Endodermal cell (in vitro differentiated cells): ENCODE measurements at regions not wholly inside any gene's neighbourhood (a gene's known extent, or its start where the extent isn't known, plus 50 kb on each side); places are given as distances from the start of the nearest gene placed in this dataset.
A peak's percentile ranks its signal among the peaks of the same experiment; 100 is the strongest.

Source experiments
- DNase-seq: peaks from one replicate; pipeline ENCODE4 v3.0.0-alpha.2; 2017
- H3K27ac ChIP-seq: 2 replicates; pipeline ENCODE4 v1.5.1; 2013; ENCODE audit warnings: mild to moderate bottlenecking, low read depth, low read length, moderate library complexity
- H3K27me3 ChIP-seq: 2 replicates; pipeline ENCODE4 v1.6.1; 2013; ENCODE audit warnings: mild to moderate bottlenecking, low read length, moderate library complexity; ENCODE audit not compliant: insufficient read depth, control insufficient read depth, poor library complexity, severe bottlenecking
- H3K36me3 ChIP-seq: 2 replicates; pipeline ENCODE4 v1.7.0; 2013; ENCODE audit warnings: mild to moderate bottlenecking, low read length, moderate library complexity; ENCODE audit not compliant: control insufficient read depth, insufficient read depth
- H3K4me1 ChIP-seq: one replicate; pipeline ENCODE4 v1.7.0; 2013; ENCODE audit warnings: low read length; ENCODE audit not compliant: control insufficient read depth, insufficient read depth
- H3K4me3 ChIP-seq: 2 replicates; pipeline ENCODE4 v1.5.1; 2013; ENCODE audit warnings: mild to moderate bottlenecking, low read length, moderate library complexity
- H3K9ac ChIP-seq: 2 replicates; pipeline ENCODE4 v1.6.1; 2013; ENCODE audit warnings: mild to moderate bottlenecking, low read length, moderate library complexity; ENCODE audit not compliant: poor library complexity, severe bottlenecking; ENCODE audit errors: extremely low read depth
- H3K9me3 ChIP-seq: 2 replicates; pipeline ENCODE4 v1.6.1; 2013; ENCODE audit warnings: mild to moderate bottlenecking, low read length, moderate library complexity; ENCODE audit not compliant: control insufficient read depth
- H3K27ac Mint-ChIP-seq: 2 replicates; pipeline ENCODE4 v1.8.0; 2020; ENCODE audit warnings: mixed read lengths
- H3K27me3 Mint-ChIP-seq: 2 replicates; pipeline ENCODE4 v1.8.0; 2021; ENCODE audit warnings: mild to moderate bottlenecking, mixed read lengths; ENCODE audit not compliant: insufficient read depth
- H3K36me3 Mint-ChIP-seq: 2 replicates; pipeline ENCODE4 v1.8.0; 2020; ENCODE audit warnings: low read depth, mixed read lengths
- H3K4me1 Mint-ChIP-seq: 2 replicates; pipeline ENCODE4 v1.8.0; 2020; ENCODE audit warnings: mixed read lengths
- H3K4me3 Mint-ChIP-seq: 2 replicates; pipeline ENCODE4 v1.8.0; 2020; ENCODE audit warnings: mild to moderate bottlenecking, moderate library complexity, mixed read lengths
- H3K9me3 Mint-ChIP-seq: 2 replicates; pipeline ENCODE4 v1.8.0; 2020; ENCODE audit warnings: mild to moderate bottlenecking, mixed read lengths
- CTCF ChIP-seq: fragments of 200-600 bp; sonication (generic); conservative IDR thresholded peaks from 2 replicates; pipeline ENCODE4 v1.5.0; 2021; ENCODE audit warnings: antibody characterized with exemption, mild to moderate bottlenecking
- WGBS, 2 experiments: methylation state at CpG; one replicate each; pipeline versions ENCODE4 v1.1.5 to v1.1.7; 2013; ENCODE audit warnings: missing lambda C conversion rate in 2 of 2, mixed read lengths in 1 of 2; ENCODE audit not compliant: insufficient coverage in 1 of 2, insufficient read length in 1 of 2; 5-methylcytosine and 5-hydroxymethylcytosine counted together

GRCh38 chr2:186059096-186059495, 320.5 kb downstream of the FSIP2 start:
- H3K36me3 ChIP-seq = no peaks in the 10 kb centered on the region
- no peak overlapping the region for H3K9ac ChIP-seq
- no peaks in the 10 kb centered on the region for H3K27me3 ChIP-seq
- H3K4me3 ChIP-seq = no peak overlapping the region
- TF ChIP-seq CTCF = no peak
- H3K27ac ChIP-seq = no peak overlapping the region
- H3K4me1 Mint-ChIP-seq = no peaks in the 10 kb centered on the region
- WGBS, 2 experiments = 60 to 89% methylated on average over 1 of the region's 1 CpG
- peaks cover 3% of the 10 kb centered on the region for H3K4me1 ChIP-seq
- no peak for DNase-seq
- peak overlapping the region; percentile 31 for H3K27ac Mint-ChIP-seq
- no peaks in the 10 kb centered on the region for H3K9me3 ChIP-seq
- H3K4me3 Mint-ChIP-seq = no peak overlapping the region
- no peaks in the 10 kb centered on the region for H3K9me3 Mint-ChIP-seq
- H3K27me3 Mint-ChIP-seq = no peaks in the 10 kb centered on the region
- no peaks in the 10 kb centered on the region for H3K36me3 Mint-ChIP-seq

GRCh38 chr2:186060744-186061440, 322.3 kb downstream of the FSIP2 start:
- no peak for DNase-seq
- Histone ChIP-seq H3K4me1 (peaks cover 3% of the 10 kb centered on the region), H3K4me3 (no peak overlapping the region), H3K27ac (peak overlapping the region; percentile 88), H3K9me3 (no peaks in the 10 kb centered on the region), H3K36me3 (no peaks in the 10 kb centered on the region), H3K9ac (no peak overlapping the region), H3K27me3 (no peaks in the 10 kb centered on the region)
- Mint-ChIP-seq H3K27me3 (no peaks in the 10 kb centered on the region), H3K9me3 (no peaks in the 10 kb centered on the region), H3K36me3 (no peaks in the 10 kb centered on the region), H3K4me1 (no peaks in the 10 kb centered on the region), H3K4me3 (no peak overlapping the region), H3K27ac (no peak overlapping the region)
- TF ChIP-seq CTCF = no peak

GRCh38 chr2:186064507-186064906, 325.9 kb downstream of the FSIP2 start:
- no peaks in the 10 kb centered on the region for H3K27me3 Mint-ChIP-seq
- no peak overlapping the region for H3K4me3 ChIP-seq
- no peaks in the 10 kb centered on the region for H3K9me3 ChIP-seq
- no peak overlapping the region for H3K4me3 Mint-ChIP-seq
- no peak overlapping the region for H3K9ac ChIP-seq
- H3K27ac Mint-ChIP-seq = no peak overlapping the region
- no peaks in the 10 kb centered on the region for H3K36me3 Mint-ChIP-seq
- H3K4me1 ChIP-seq = no peaks in the 10 kb centered on the region
- no peak for TF ChIP-seq CTCF
- no peaks in the 10 kb centered on the region for H3K27me3 ChIP-seq
- H3K4me1 Mint-ChIP-seq = no peaks in the 10 kb centered on the region
- WGBS, 2 experiments = 93 to 95% methylated on average over 3 of the region's 3 CpGs
- H3K36me3 ChIP-seq = no peaks in the 10 kb centered on the region
- no peak for DNase-seq
- H3K27ac ChIP-seq = no peak overlapping the region
- no peaks in the 10 kb centered on the region for H3K9me3 Mint-ChIP-seq
